ENCODE measurements at regions not wholly inside any gene's neighbourhood (a gene's known extent, or its start where the extent isn't known, plus 50 kb on each side); places are given as distances from the start of the nearest gene placed in this dataset.

GRCh38 chr12:94841177-94841576 is 162.3 kb downstream of the NDUFA12 start:
- BruUV-seq (replicated peaks), result no TSS peak
- DNase-seq (ENCODE audit: low spot score) (no peak), ATAC-seq (no peak), FAIRE-seq (no peak)
- H3K4me2 ChIP-seq (ENCODE audit: low read depth, low read length), result no peak overlapping the region
- TF ChIP-seq ZNF337 (CRISPR knock-in tag; IDR thresholded peaks at IDR 0.05; ENCODE audit: borderline replicate concordance, low read depth), result no peak
- TF ChIP-seq ZNF644 (CRISPR knock-in tag; IDR thresholded peaks at IDR 0.05; ENCODE audit: low read depth), result peak; percentile 65; the same call in 1 of the 2 replicates
- no peak for TF ChIP-seq ZBTB14 (CRISPR knock-in tag; IDR thresholded peaks at IDR 0.05)
- TF ChIP-seq FOXA3 (CRISPR knock-in tag; IDR thresholded peaks at IDR 0.05), result 0 out of 2 replicates have a peak, but pooled peaks have one; percentile 9
- CTCF ChIA-PET (ENCODE audit: low intra/inter-chr PET ratio, low total read pairs), result no interaction called here
- WGBS (ENCODE audit: low lambda C conversion rate), result 0% methylated on average over 1 of the region's 3 CpGs
- H3K4me1 ChIP-seq (ENCODE audit: insufficient read depth, low read length), result peaks cover 5% of the 10 kb centered on the region; the same call in 1 of the 2 replicates
- in situ Hi-C loops (cut with HindIII; ENCODE audit: extremely low pct_ligation_motif_present, low pct_unique_long_range_greater_than_20kb), result no loop called here
- peaks cover 0 to 9% of the 10 kb centered on the region in 2 experiments; a peak in 2 of 5 replicates for H3K27me3 ChIP-seq (ENCODE audit: control insufficient read depth in 1 of 2, insufficient read depth in 2 of 2, low read length in 2 of 2)
- intact Hi-C loops (cut with micrococcal nuclease; ENCODE audit: unreplicated experiment), result no loop called here
- H3K4me3 ChIP-seq (replicated peaks in 1 of 3; ENCODE audit: insufficient read depth in 1 of 3, low read depth in 2 of 3, low read length in 3 of 3), result no peak overlapping the region
- no peaks in the 10 kb centered on the region for H4K20me1 ChIP-seq (ENCODE audit: insufficient read depth, low read length)
- H3K79me2 ChIP-seq (ENCODE audit: insufficient read depth, low read length), result no peaks in the 10 kb centered on the region
- no peak overlapping the region for H2AFZ ChIP-seq (ENCODE audit: low read length)
- H3K9ac ChIP-seq (ENCODE audit: insufficient read depth, low read depth, low read length), result no peak overlapping the region
- H3K9me3 ChIP-seq (ENCODE audit: low read length), result no peaks in the 10 kb centered on the region
- no peaks in the 10 kb centered on the region for H3K36me3 ChIP-seq (replicated peaks in 1 of 2; ENCODE audit: control insufficient read depth in 1 of 2, insufficient read depth in 2 of 2, low read length in 2 of 2)
- H3K27ac ChIP-seq (ENCODE audit: extremely low read length, insufficient read depth, low read length), result no peak overlapping the region
- POLR2A ChIA-PET, result no interaction called here

- H3K9ac ChIP-seq (ENCODE audit: insufficient read depth, low read depth, low read length), result no peak overlapping the region
- no peak overlapping the region for H3K4me2 ChIP-seq (ENCODE audit: low read depth, low read length)
- H3K27ac ChIP-seq (ENCODE audit: extremely low read length, insufficient read depth, low read length), result no peak overlapping the region
- H2AFZ ChIP-seq (ENCODE audit: low read length), result no peak overlapping the region
- in situ Hi-C loops (cut with HindIII; ENCODE audit: extremely low pct_ligation_motif_present, low pct_unique_long_range_greater_than_20kb) (no loop called here), intact Hi-C loops (cut with micrococcal nuclease; ENCODE audit: unreplicated experiment) (loop anchor here (10.0 kb wide), 1 partner anchor 185 kb away; the partner anchor contains the start of gene TMCC3)
- H3K4me3 ChIP-seq (replicated peaks in 1 of 3; ENCODE audit: insufficient read depth in 1 of 3, low read depth in 2 of 3, low read length in 3 of 3), result no peak overlapping the region
- no peaks in the 10 kb centered on the region for H3K9me3 ChIP-seq (ENCODE audit: low read length)
- no peak for DNase-seq (ENCODE audit: low spot score)
- BruUV-seq (replicated peaks), result no TSS peak
- WGBS (ENCODE audit: low lambda C conversion rate), result 79% methylated on average over 5 of the region's 5 CpGs
- no peaks in the 10 kb centered on the region for H4K20me1 ChIP-seq (ENCODE audit: insufficient read depth, low read length)
- peaks cover 5% of the 10 kb centered on the region; the same call in 1 of the 2 replicates for H3K4me1 ChIP-seq (ENCODE audit: insufficient read depth, low read length)
- H3K36me3 ChIP-seq (replicated peaks in 1 of 2; ENCODE audit: control insufficient read depth in 1 of 2, insufficient read depth in 2 of 2, low read length in 2 of 2), result no peaks in the 10 kb centered on the region
- ChIA-PET POLR2A (no interaction called here), CTCF (ENCODE audit: low intra/inter-chr PET ratio, low total read pairs) (no interaction called here)
- H3K27me3 ChIP-seq (ENCODE audit: control insufficient read depth in 1 of 2, insufficient read depth in 2 of 2, low read length in 2 of 2), result peaks cover 0 to 8% of the 10 kb centered on the region in 2 experiments; a peak in 2 of 5 replicates
- no peak for FAIRE-seq
- no peak for ATAC-seq
- H3K79me2 ChIP-seq (ENCODE audit: insufficient read depth, low read length), result no peaks in the 10 kb centered on the region
- no peak for TF ChIP-seq JARID2 (CRISPR knock-in tag; IDR thresholded peaks at IDR 0.05; ENCODE audit: insufficient replicate concordance)
- TF ChIP-seq ZBTB4 (CRISPR knock-in tag; IDR thresholded peaks at IDR 0.05; ENCODE audit: borderline replicate concordance), result no peak
- TF ChIP-seq DRAP1 (CRISPR knock-in tag; IDR thresholded peaks at IDR 0.05), result no peak
- no peak for TF ChIP-seq ZNF337 (CRISPR knock-in tag; IDR thresholded peaks at IDR 0.05; ENCODE audit: borderline replicate concordance, low read depth)
- no peak for TF ChIP-seq ZFP90 (CRISPR knock-in tag; IDR thresholded peaks at IDR 0.05; ENCODE audit: borderline replicate concordance)
- TF ChIP-seq MXD4 (CRISPR knock-in tag; IDR thresholded peaks at IDR 0.05), result no peak
- no peak for TF ChIP-seq EEA1 (CRISPR knock-in tag; IDR thresholded peaks at IDR 0.05; ENCODE audit: borderline replicate concordance)
- no peak for TF ChIP-seq PRPF4 (IDR thresholded peaks at IDR 0.05; ENCODE audit: low read depth, low read length, poor library complexity, severe bottlenecking)
These were observed 164.2 kb downstream of the NDUFA12 start for GRCh38 chr12:94839347-94839746.
